ENCODE measurements at regions not wholly inside any gene's neighbourhood (a gene's known extent, or its start where the extent isn't known, plus 50 kb on each side); places are given as distances from the start of the nearest gene placed in this dataset.

- Mint-ChIP-seq H3K36me3 (ENCODE audit: low read depth) (peaks cover 9% of the 10 kb centered on the region), H3K4me1 (peaks cover 20% of the 10 kb centered on the region), H3K9me3 (peaks cover 3% of the 10 kb centered on the region), H3K4me3 (no peak overlapping the region), H3K27ac (peak overlapping the region; percentile 37), H3K27me3 (no peaks in the 10 kb centered on the region)
- POLR2A ChIA-PET, result no interaction called here
- CTCF ChIA-PET, result interaction anchor here (1.2 to 2.8 kb wide), 2 partner anchors 97 to 164 kb away, joined by 3 to 24 read pairs; no protein-coding TSS in a partner anchor
- peak; percentile 35 for DNase-seq
Measured at GRCh38 chr2:177329064-177329463, 63.5 kb upstream of the AGPS start.

DNA sequence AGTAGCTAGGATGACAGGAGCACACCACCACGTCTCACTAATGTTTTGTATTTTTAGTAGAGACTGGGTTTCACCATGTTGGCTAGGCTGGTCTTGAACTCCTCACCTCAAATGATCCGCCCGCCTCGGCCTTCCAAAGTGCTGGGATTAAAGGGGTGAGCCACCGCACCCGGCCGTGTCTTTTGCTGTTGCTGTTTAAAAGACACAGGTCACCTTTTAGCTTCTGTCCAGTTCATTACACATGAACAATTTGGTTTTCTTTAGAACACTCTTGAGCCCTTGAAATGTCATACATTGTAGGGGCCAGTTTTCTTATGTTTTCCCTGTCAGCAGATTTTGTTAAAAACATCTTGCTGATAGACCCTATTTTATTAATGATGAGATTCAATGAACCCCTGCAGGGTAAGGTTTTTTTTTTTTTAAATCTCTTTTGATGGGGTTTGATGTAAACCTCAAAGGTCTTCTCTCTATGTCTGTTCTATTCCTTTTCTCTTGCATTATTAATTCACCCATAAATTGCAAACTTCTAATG lies 61.0 kb upstream of the AGPS start:
- H3K27ac Mint-ChIP-seq, result no peak overlapping the region
- DNase-seq, result no peak
- H3K9me3 Mint-ChIP-seq, result peaks cover 3% of the 10 kb centered on the region
- H3K4me1 Mint-ChIP-seq, result peaks cover 20% of the 10 kb centered on the region
- H3K36me3 Mint-ChIP-seq (ENCODE audit: low read depth), result peaks cover 9% of the 10 kb centered on the region
- CTCF ChIA-PET, result interaction anchor here (0.6 to 2.8 kb wide), 3 partner anchors 48 to 475 kb away, joined by 3 to 24 read pairs (median 4); no protein-coding TSS in a partner anchor
- no peaks in the 10 kb centered on the region for H3K27me3 Mint-ChIP-seq
- no peak overlapping the region for H3K4me3 Mint-ChIP-seq
- POLR2A ChIA-PET, result no interaction called here

DNA sequence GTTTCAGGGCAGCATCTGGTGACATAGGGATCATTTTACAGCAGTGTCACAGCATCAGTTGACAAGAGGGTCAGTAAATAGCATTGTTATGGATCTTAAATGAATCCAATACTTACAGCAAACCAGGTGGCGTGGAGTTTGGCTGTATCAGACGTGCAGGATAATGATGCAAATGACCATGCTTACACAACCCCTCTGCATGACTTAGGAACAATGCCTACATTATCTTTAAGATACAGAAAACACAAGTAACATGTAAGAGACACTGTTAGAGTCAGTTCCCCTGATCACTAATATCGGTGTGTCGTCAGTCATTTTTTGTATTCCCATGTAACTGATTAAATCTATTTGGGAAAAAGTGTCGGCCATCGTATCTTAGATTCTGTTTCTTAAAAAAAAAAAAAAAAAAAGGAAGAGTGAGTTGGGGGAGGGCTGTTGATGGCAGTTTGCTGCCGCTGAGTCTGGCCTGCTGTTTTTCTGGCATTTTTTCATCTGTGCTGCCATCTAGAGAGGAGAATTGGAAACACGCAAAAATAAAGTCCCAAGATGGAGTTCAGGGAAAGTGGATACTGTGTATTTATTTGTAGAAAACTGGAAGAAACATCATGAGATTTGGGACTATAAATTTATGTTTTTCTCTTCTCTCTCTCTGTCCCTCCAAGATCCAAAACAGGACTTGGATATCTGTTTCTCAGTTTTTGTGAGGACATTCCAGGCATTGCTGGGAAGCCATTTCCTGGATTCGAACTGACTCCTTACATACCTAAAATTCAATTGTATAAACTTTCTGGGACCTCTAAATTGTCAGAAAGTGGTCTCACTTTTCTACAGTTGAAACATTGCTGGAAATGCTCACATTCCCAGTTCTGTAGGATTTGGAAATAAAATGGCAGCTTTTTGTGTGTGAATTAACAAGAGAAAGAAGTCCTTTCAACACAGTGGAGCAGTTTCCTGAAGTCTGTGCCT lies 60.3 kb upstream of the AGPS start:
- Mint-ChIP-seq H3K27me3 (no peaks in the 10 kb centered on the region), H3K9me3 (peaks cover 3% of the 10 kb centered on the region), H3K4me3 (no peak overlapping the region), H3K4me1 (peaks cover 24% of the 10 kb centered on the region), H3K27ac (no peak overlapping the region), H3K36me3 (ENCODE audit: low read depth) (peaks cover 9% of the 10 kb centered on the region)
- DNase-seq, result peak; percentile 65
- ChIA-PET POLR2A (no interaction called here), CTCF (interaction anchor here (2.1 to 2.8 kb wide), 2 partner anchors 167 kb away, joined by 17 to 24 read pairs; no protein-coding TSS in a partner anchor)

- Mint-ChIP-seq H3K4me1 (peaks cover 27% of the 10 kb centered on the region), H3K27me3 (no peaks in the 10 kb centered on the region), H3K4me3 (no peak overlapping the region), H3K9me3 (peaks cover 3% of the 10 kb centered on the region), H3K27ac (no peak overlapping the region), H3K36me3 (ENCODE audit: low read depth) (peaks cover 9% of the 10 kb centered on the region)
- ChIA-PET POLR2A (interaction anchor here (0.6 kb wide), 1 partner anchor 426 kb away, joined by 4 read pairs; no protein-coding TSS in a partner anchor), CTCF (interaction anchor here (0.6 to 2.1 kb wide), 5 partner anchors 22 to 184 kb away, joined by 3 to 17 read pairs (median 4); no protein-coding TSS in a partner anchor)
- no peak for DNase-seq
Measured at GRCh38 chr2:177332992-177333388, 59.6 kb upstream of the AGPS start.

DNA sequence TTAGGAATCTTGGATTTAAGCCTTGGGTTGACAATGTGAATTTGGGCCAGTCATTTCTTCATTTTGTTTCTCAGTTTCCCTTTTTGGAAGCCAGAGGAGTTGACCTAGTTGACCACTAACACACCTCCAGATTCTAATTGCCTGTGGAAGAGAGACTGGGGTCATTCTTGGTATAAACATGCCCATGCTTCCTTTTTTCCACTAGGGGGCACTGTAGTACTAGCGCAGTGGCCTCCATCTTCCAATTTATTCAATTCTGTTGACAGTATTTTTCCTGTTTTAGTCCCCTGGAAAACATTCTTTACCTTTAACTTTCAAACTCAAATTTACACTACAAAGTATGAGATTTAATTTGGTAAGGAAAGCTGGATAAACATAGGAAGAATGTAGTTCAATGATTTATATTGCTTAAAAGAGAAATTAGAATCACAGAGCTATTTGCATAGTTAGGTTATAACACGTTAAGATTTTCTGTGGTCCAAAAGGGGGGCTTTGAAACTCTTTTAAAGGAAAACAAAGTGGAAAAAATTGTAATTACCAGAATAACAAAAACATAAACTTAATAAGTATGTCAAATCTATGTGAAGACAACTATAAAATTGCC lies 57.5 kb upstream of the AGPS start:
- peaks cover 19% of the 10 kb centered on the region for H3K4me1 Mint-ChIP-seq
- ChIA-PET CTCF (interaction anchor here (0.6 to 2.3 kb wide), 6 partner anchors 9 to 314 kb away, joined by 3 to 9 read pairs (median 3); no protein-coding TSS in a partner anchor), POLR2A (no interaction called here)
- H3K27me3 Mint-ChIP-seq, result no peaks in the 10 kb centered on the region
- no peak overlapping the region for H3K4me3 Mint-ChIP-seq
- peaks cover 3% of the 10 kb centered on the region for H3K36me3 Mint-ChIP-seq (ENCODE audit: low read depth)
- DNase-seq, result peak; percentile 51
- H3K9me3 Mint-ChIP-seq, result no peaks in the 10 kb centered on the region
- no peak overlapping the region for H3K27ac Mint-ChIP-seq

GRCh38 chr2:177335917-177336450 lies 56.6 kb upstream of the AGPS start:
- Mint-ChIP-seq H3K27ac (no peak overlapping the region), H3K9me3 (no peaks in the 10 kb centered on the region), H3K4me1 (peaks cover 19% of the 10 kb centered on the region), H3K36me3 (ENCODE audit: low read depth) (peaks cover 3% of the 10 kb centered on the region), H3K27me3 (no peaks in the 10 kb centered on the region), H3K4me3 (no peak overlapping the region)
- CTCF ChIA-PET, result interaction anchor here (1.2 to 2.3 kb wide), 2 partner anchors 8 to 171 kb away, joined by 3 to 9 read pairs; no protein-coding TSS in a partner anchor
- POLR2A ChIA-PET, result no interaction called here
- DNase-seq, result no peak

- DNase-seq, result no peak
- H3K27ac Mint-ChIP-seq, result no peak overlapping the region
- H3K4me1 Mint-ChIP-seq, result peaks cover 7% of the 10 kb centered on the region
- POLR2A ChIA-PET, result no interaction called here
- H3K9me3 Mint-ChIP-seq, result no peaks in the 10 kb centered on the region
- H3K4me3 Mint-ChIP-seq, result no peak overlapping the region
- no peaks in the 10 kb centered on the region for H3K36me3 Mint-ChIP-seq (ENCODE audit: low read depth)
- H3K27me3 Mint-ChIP-seq, result no peaks in the 10 kb centered on the region
- CTCF ChIA-PET, result interaction anchor here (0.7 to 2.0 kb wide), 5 partner anchors 23 to 175 kb away, joined by 3 to 9 read pairs (median 3); no protein-coding TSS in a partner anchor
Measured at GRCh38 chr2:177338177-177338721, 54.3 kb upstream of the AGPS start.

DNA sequence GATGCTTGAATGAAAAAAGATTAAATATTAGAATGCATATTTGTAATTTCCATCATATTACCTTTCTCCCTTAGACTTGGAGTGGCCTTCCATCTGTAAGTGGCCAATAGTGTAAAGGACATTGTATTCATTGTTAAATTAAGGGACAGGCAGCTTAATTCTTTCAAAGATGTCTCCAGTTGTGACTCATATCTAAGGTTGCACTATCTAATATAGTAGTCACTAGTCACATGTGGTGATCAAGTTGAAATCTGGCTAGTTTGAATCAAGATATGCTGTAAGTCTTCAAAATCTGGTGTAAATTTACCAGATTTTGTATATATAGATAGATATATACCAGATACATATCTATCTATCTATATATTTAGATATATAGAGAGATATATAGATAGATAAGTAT lies 52.4 kb upstream of the AGPS start:
- no peak overlapping the region for H3K27ac Mint-ChIP-seq
- no peak overlapping the region for H3K4me3 Mint-ChIP-seq
- POLR2A ChIA-PET, result no interaction called here
- no peak for DNase-seq
- no peaks in the 10 kb centered on the region for H3K36me3 Mint-ChIP-seq (ENCODE audit: low read depth)
- CTCF ChIA-PET, result no interaction called here
- no peaks in the 10 kb centered on the region for H3K9me3 Mint-ChIP-seq
- H3K27me3 Mint-ChIP-seq, result no peaks in the 10 kb centered on the region
- H3K4me1 Mint-ChIP-seq, result peaks cover 7% of the 10 kb centered on the region

DNA sequence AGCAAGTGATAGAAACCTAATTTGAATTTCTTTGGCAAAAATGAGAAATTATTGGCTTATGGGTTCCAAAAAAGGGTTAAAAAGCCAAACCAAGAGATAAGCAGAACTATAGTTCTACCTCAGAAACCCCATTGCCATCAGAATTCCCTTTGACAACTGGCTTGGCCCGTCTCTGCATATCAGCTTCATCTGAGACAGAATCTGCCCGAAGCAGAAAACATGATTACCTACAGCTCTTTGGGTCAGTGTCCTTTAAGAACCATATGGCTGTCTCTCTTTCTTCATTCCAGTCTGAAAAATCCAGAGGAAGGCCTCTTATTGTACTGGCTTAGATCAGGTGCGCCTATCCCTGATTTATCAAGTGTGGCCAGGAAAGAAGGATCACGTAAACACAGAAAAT lies 49.8 kb upstream of the AGPS start:
- Mint-ChIP-seq H3K36me3 (ENCODE audit: low read depth) (no peaks in the 10 kb centered on the region), H3K4me3 (no peak overlapping the region), H3K27me3 (no peaks in the 10 kb centered on the region), H3K9me3 (no peaks in the 10 kb centered on the region), H3K27ac (no peak overlapping the region), H3K4me1 (no peaks in the 10 kb centered on the region)
- DNase-seq, result no peak
- CTCF ChIA-PET, result no interaction called here
- POLR2A ChIA-PET, result no interaction called here
